ENCODE measurements at regions not wholly inside any gene's neighbourhood (a gene's known extent, or its start where the extent isn't known, plus 50 kb on each side); places are given as distances from the start of the nearest gene placed in this dataset.

- TF ChIP-seq BHLHE40 (IDR thresholded peaks at IDR 0.05; ENCODE audit: low read length), result peak; percentile 24; the same call in 1 of the 2 replicates
- TF ChIP-seq FOXA3 (CRISPR knock-in tag; conservative IDR thresholded peaks at IDR 0.05 in 1 of 2, IDR thresholded peaks at IDR 0.05 in 1 of 2), result 0 out of 4 replicates have a peak, but pooled peaks of 1 of the 2 experiments have one; percentile 17
- peak; percentile 48 to 88 (median 82) for TF ChIP-seq YY1 (IDR thresholded peaks at IDR 0.05; ENCODE audit: borderline replicate concordance in 1 of 3, control insufficient read depth in 1 of 3, extremely low read depth in 1 of 3, insufficient read depth in 3 of 3, insufficient read length in 1 of 3, insufficient replicate concordance in 2 of 3, low read depth in 1 of 3, low read length in 2 of 3)
- TF ChIP-seq E2F3 (CRISPR knock-in tag; IDR thresholded peaks at IDR 0.05), result 0 out of 2 replicates have a peak, but pooled peaks have one; percentile 53
- TF ChIP-seq, protein P1, sequence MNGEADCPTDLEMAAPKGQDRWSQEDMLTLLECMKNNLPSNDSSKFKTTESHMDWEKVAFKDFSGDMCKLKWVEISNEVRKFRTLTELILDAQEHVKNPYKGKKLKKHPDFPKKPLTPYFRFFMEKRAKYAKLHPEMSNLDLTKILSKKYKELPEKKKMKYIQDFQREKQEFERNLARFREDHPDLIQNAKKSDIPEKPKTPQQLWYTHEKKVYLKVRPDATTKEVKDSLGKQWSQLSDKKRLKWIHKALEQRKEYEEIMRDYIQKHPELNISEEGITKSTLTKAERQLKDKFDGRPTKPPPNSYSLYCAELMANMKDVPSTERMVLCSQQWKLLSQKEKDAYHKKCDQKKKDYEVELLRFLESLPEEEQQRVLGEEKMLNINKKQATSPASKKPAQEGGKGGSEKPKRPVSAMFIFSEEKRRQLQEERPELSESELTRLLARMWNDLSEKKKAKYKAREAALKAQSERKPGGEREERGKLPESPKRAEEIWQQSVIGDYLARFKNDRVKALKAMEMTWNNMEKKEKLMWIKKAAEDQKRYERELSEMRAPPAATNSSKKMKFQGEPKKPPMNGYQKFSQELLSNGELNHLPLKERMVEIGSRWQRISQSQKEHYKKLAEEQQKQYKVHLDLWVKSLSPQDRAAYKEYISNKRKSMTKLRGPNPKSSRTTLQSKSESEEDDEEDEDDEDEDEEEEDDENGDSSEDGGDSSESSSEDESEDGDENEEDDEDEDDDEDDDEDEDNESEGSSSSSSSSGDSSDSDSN (IDR thresholded peaks at IDR 0.05; ENCODE audit: borderline replicate concordance in 1 of 2, low read depth in 2 of 2, low read length in 2 of 2), result no peak
- 0 out of 2 replicates have a peak, but pooled peaks have one; percentile 31 for TF ChIP-seq SUPT5H (IDR thresholded peaks at IDR 0.05)
- peak; percentile 25; the same call in 1 of the 2 replicates for TF ChIP-seq ZBTB7A (IDR thresholded peaks at IDR 0.05; ENCODE audit: borderline replicate concordance, control insufficient read depth, low read depth, low read length)
- TF ChIP-seq EP400 (IDR thresholded peaks at IDR 0.05), result peak; percentile 23; the same call in 1 of the 2 replicates
- peak in 1 of 2 experiments; percentile 25; a peak in 2 of 4 replicates for TF ChIP-seq RAD21 (CRISPR knock-in tag; conservative IDR thresholded peaks at IDR 0.05 in 1 of 2, IDR thresholded peaks at IDR 0.05 in 1 of 2)
- peak; percentile 51 for TF ChIP-seq CREM (IDR thresholded peaks at IDR 0.05; ENCODE audit: low read depth)
- peak; percentile 43 to 59; a peak in 3 of 4 replicates for TF ChIP-seq MNT (conservative IDR thresholded peaks at IDR 0.05)
- TF ChIP-seq RFX1 (IDR thresholded peaks at IDR 0.05), result peak; percentile 61; the same call in 1 of the 2 replicates
- peak; percentile 75 for TF ChIP-seq RBFOX2 (IDR thresholded peaks at IDR 0.05; ENCODE audit: low read depth, low read length)
- peak; percentile 43; the same call in 1 of the 2 replicates for TF ChIP-seq POLR2A (conservative IDR thresholded peaks at IDR 0.05)
- TF ChIP-seq, protein P2, sequence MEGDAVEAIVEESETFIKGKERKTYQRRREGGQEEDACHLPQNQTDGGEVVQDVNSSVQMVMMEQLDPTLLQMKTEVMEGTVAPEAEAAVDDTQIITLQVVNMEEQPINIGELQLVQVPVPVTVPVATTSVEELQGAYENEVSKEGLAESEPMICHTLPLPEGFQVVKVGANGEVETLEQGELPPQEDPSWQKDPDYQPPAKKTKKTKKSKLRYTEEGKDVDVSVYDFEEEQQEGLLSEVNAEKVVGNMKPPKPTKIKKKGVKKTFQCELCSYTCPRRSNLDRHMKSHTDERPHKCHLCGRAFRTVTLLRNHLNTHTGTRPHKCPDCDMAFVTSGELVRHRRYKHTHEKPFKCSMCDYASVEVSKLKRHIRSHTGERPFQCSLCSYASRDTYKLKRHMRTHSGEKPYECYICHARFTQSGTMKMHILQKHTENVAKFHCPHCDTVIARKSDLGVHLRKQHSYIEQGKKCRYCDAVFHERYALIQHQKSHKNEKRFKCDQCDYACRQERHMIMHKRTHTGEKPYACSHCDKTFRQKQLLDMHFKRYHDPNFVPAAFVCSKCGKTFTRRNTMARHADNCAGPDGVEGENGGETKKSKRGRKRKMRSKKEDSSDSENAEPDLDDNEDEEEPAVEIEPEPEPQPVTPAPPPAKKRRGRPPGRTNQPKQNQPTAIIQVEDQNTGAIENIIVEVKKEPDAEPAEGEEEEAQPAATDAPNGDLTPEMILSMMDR (IDR thresholded peaks at IDR 0.05 in 2 of 3, conservative IDR thresholded peaks at IDR 0.05 in 1 of 3; ENCODE audit: insufficient read depth in 2 of 3, low read depth in 1 of 3, low read length in 3 of 3), result peak in 2 of 3 experiments; percentile 53 to 57; a peak in 4 of 6 replicates
- TF ChIP-seq ZNF316 (IDR thresholded peaks at IDR 0.05), result no peak
- TF ChIP-seq ZNF561 (CRISPR knock-in tag; conservative IDR thresholded peaks at IDR 0.05), result no peak
Measured at GRCh38 chr3:125916376-125916978, 52.5 kb upstream of the ROPN1B start (continued).

Measured in K562 (cell line).